ENCODE measurements at regions not wholly inside any gene's neighbourhood (a gene's known extent, or its start where the extent isn't known, plus 50 kb on each side); places are given as distances from the start of the nearest gene placed in this dataset.

DNA sequence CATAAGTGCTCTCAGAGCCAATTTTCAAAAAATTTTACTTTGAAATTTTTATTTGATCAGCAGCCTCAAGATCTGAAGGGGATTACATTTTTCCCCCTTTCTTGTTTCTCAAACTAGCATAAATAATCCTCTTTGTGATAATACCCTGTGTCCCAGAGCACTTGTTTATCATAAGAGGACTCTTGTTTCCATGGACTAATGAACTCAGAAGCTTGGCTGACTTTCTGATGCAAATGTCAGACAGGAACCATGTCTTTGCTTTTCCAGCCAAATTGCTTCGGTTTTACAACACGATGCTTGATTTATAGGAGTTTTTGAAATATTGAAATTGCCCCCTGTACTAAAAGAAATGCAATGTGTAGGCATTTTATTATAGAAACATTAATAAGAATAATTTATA is 859.3 kb upstream of the LCORL start:
- peak; percentile 39 to 86 (median 72) for ATAC-seq

DNA sequence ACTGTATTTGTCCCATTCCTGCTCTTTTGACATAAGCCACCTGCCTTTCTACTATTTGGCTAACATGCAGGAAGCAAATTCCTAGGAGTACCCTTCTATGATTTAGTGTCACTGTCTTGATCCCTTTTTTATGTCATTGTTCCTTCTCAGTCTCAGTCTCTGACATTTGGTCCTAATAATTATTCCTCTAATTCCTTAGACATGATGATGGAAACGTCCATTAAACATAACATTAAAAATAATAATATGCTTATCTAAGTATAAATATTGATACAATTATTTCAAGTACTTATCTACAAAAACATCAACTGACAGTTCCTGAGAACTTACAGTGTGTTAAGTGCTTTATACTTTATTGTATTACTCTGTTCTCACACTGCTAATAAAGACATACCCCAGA is 857.0 kb upstream of the LCORL start:
- Histone ChIP-seq H3K4me3 (no peak overlapping the region), H3K9me3 (peaks cover 0 to 12% (median 0%) of the 10 kb centered on the region in 12 donors), H3K4me1 (peaks cover 0 to 11% (median 2%) of the 10 kb centered on the region in 12 donors), H3K36me3 (no peaks in the 10 kb centered on the region), H3K27ac (no peak overlapping the region), H3K27me3 (no peaks in the 10 kb centered on the region)
- no peak for TF ChIP-seq POLR2A (IDR thresholded peaks at IDR 0.05)
- TF ChIP-seq, protein P1, sequence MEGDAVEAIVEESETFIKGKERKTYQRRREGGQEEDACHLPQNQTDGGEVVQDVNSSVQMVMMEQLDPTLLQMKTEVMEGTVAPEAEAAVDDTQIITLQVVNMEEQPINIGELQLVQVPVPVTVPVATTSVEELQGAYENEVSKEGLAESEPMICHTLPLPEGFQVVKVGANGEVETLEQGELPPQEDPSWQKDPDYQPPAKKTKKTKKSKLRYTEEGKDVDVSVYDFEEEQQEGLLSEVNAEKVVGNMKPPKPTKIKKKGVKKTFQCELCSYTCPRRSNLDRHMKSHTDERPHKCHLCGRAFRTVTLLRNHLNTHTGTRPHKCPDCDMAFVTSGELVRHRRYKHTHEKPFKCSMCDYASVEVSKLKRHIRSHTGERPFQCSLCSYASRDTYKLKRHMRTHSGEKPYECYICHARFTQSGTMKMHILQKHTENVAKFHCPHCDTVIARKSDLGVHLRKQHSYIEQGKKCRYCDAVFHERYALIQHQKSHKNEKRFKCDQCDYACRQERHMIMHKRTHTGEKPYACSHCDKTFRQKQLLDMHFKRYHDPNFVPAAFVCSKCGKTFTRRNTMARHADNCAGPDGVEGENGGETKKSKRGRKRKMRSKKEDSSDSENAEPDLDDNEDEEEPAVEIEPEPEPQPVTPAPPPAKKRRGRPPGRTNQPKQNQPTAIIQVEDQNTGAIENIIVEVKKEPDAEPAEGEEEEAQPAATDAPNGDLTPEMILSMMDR (IDR thresholded peaks at IDR 0.05) = no peak
- intact Hi-C loops (cut with DNase I) = no loop called here
- no peak for ATAC-seq
- WGBS, 4 donors = 26 to 48% (median 33%) methylated on average over 1 of the region's 1 CpG
- no peak for DNase-seq

More for the DNA sequence above, 859.3 kb upstream of the LCORL start:
- Histone ChIP-seq H3K27ac (no peak overlapping the region), H3K36me3 (no peaks in the 10 kb centered on the region), H3K9me3 (no peaks in the 10 kb centered on the region), H3K4me3 (no peak overlapping the region), H3K4me1 (peaks cover 0 to 11% (median 2%) of the 10 kb centered on the region in 12 donors), H3K27me3 (no peaks in the 10 kb centered on the region)
- intact Hi-C loops (cut with DNase I) = no loop called here
- TF ChIP-seq, protein P1 (IDR thresholded peaks at IDR 0.05) = no peak
- TF ChIP-seq POLR2A (IDR thresholded peaks at IDR 0.05) = no peak
- 18 to 30% (median 27%) methylated on average over 2 of the region's 2 CpGs for WGBS, 4 donors
- DNase-seq = no peak

DNA sequence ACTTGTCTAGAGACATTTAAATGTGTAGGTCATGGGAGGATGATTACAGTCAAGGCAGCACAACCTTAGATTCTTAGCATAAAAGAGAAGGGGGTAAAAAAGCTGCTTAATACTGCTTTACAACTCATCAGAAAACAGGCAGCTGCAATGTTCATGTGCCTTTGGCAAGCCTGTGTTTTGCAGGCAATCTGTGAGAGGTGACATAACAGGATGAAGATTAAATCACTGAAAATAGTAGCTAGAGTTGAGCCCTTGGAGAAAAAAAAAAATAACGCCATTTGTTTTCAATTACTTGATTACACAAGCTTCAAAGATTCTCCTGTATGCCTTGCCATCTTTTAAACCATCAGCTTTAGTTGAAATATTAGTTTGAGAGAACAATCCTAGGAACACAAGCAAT is 847.6 kb upstream of the LCORL start:
- TF ChIP-seq POLR2A (IDR thresholded peaks at IDR 0.05) = no peak
- TF ChIP-seq, protein P1 (IDR thresholded peaks at IDR 0.05) = no peak
- peaks cover 0 to 21% (median 2%) of the 10 kb centered on the region in 12 donors for H3K9me3 ChIP-seq
- no peaks in the 10 kb centered on the region for H3K27me3 ChIP-seq
- ATAC-seq (peak in 1 of 4 donors; percentile 69), DNase-seq (no peak)
- WGBS, 4 donors = 6 to 18% (median 12%) methylated on average over 1 of the region's 1 CpG
- no peak overlapping the region for H3K4me3 ChIP-seq
- intact Hi-C loops (cut with DNase I) = no loop called here
- H3K4me1 ChIP-seq = peaks cover 0 to 11% (median 3%) of the 10 kb centered on the region in 12 donors
- no peaks in the 10 kb centered on the region for H3K36me3 ChIP-seq
- H3K27ac ChIP-seq = no peak overlapping the region

GRCh38 chr4:18860836-18861530 is 839.4 kb upstream of the LCORL start:
- no peaks in the 10 kb centered on the region for H3K36me3 ChIP-seq
- DNase-seq (no peak), ATAC-seq (no peak)
- H3K27ac ChIP-seq = no peak overlapping the region
- intact Hi-C loops (cut with DNase I) = no loop called here
- no peaks in the 10 kb centered on the region for H3K9me3 ChIP-seq
- WGBS, 4 donors = 87 to 92% (median 88%) methylated on average over 2 of the region's 2 CpGs
- no peaks in the 10 kb centered on the region for H3K27me3 ChIP-seq
- H3K4me3 ChIP-seq = no peak overlapping the region
- peaks cover 0 to 4% (median 0%) of the 10 kb centered on the region in 12 donors for H3K4me1 ChIP-seq
- TF ChIP-seq, protein P1 (IDR thresholded peaks at IDR 0.05) = no peak
- no peak for TF ChIP-seq POLR2A (IDR thresholded peaks at IDR 0.05)

Data from heart left ventricle (tissue), 16 donors.